Neural progenitor cell (in vitro differentiated cells): ENCODE measurements at regions not wholly inside any gene's neighbourhood (a gene's known extent, or its start where the extent isn't known, plus 50 kb on each side); places are given as distances from the start of the nearest gene placed in this dataset.

Experiments
- CTCF ChIP-seq: fragments of 200-600 bp; sonication (generic); IDR thresholded peaks from 2 replicates; pipeline ENCODE4 v1.5.1; 2017; ENCODE audit warnings: antibody characterized with exemption, mild to moderate bottlenecking
- EZH2 ChIP-seq: fragments of 200-600 bp; sonication (generic); IDR thresholded peaks from 2 replicates; pipeline ENCODE4 v1.6.1; 2017; ENCODE audit warnings: antibody characterized with exemption, mild to moderate bottlenecking, moderate library complexity

GRCh38 chrX:51151734-51152133 lies 180.9 kb upstream of the NUDT10 start:
- TF ChIP-seq EZH2, result no peak
- TF ChIP-seq CTCF, result no peak
